OCI-LY7 (cell line): ENCODE measurements at regions not wholly inside any gene's neighbourhood (a gene's known extent, or its start where the extent isn't known, plus 50 kb on each side); places are given as distances from the start of the nearest gene placed in this dataset.

Source experiments
- BruUV-seq: library from RNA; stranded (reverse); fragments of 400-500 nt; replicated peaks from 2 replicates; lab custom pipeline; 2021; lab: Mats Ljungman, UMichigan
- CTCF ChIA-PET: fragments of 300-600 bp; sonication (Branson Sonifier 250); formaldehyde crosslinking; loops from one replicate; lab custom pipeline; 2022; ENCODE audit warnings: antibody characterized with exemption; ENCODE audit not compliant: unreplicated experiment; lab: Charles Lee
- POLR2A ChIA-PET: fragments of 300-600 bp; sonication (Branson Sonifier 250); formaldehyde crosslinking; loops from one replicate; lab custom pipeline; 2022; ENCODE audit warnings: antibody characterized with exemption; lab: Charles Lee
- DNase-seq: peaks from one replicate; pipeline ENCODE4 v3.0.0-alpha.2; 2015; ENCODE audit warnings: low spot score
- H2AFZ ChIP-seq: fragments of 200-600 bp; sonication (generic), shearing (Covaris generic); 2 replicates; pipeline ENCODE4 v1.6.1; 2014; ENCODE audit warnings: mild to moderate bottlenecking, antibody characterized with exemption, low read length, moderate library complexity
- H3K27ac ChIP-seq: fragments of 200-600 bp; sonication (generic); 2 replicates; pipeline ENCODE4 v1.5.1; 2014; ENCODE audit warnings: mixed run types, low read depth, mild to moderate bottlenecking, moderate library complexity, low read length, inconsistent platforms; ENCODE audit not compliant: poor library complexity, severe bottlenecking
- H3K36me3 ChIP-seq: fragments of 200-600 bp; sonication (generic); 2 replicates; pipeline ENCODE4 v1.6.1; 2014; ENCODE audit warnings: mild to moderate bottlenecking, antibody characterized with exemption, low read length, moderate library complexity, mixed read lengths; ENCODE audit not compliant: insufficient read depth
- H3K4me1 ChIP-seq: fragments of 200-600 bp; sonication (generic); 2 replicates; pipeline ENCODE4 v1.5.1; 2014; ENCODE audit warnings: mild to moderate bottlenecking, low read length; ENCODE audit not compliant: insufficient read depth, poor library complexity, severe bottlenecking
- H3K4me2 ChIP-seq: fragments of 200-600 bp; sonication (generic); 2 replicates; pipeline ENCODE4 v1.6.1; 2014; ENCODE audit warnings: mild to moderate bottlenecking, low read length
- H3K4me3 ChIP-seq: fragments of 200-600 bp; sonication (generic); 2 replicates; pipeline ENCODE4 v1.5.1; 2014; ENCODE audit warnings: mild to moderate bottlenecking, low read depth, low read length; ENCODE audit not compliant: poor library complexity, severe bottlenecking
- H3K79me2 ChIP-seq: fragments of 200-600 bp; sonication (generic); 2 replicates; pipeline ENCODE4 v1.6.1; 2016; ENCODE audit warnings: low read depth, mild to moderate bottlenecking, low read length, moderate library complexity, mixed read lengths; ENCODE audit not compliant: insufficient read depth
- H3K9me2 ChIP-seq: fragments of 200-600 bp; sonication (generic); 2 replicates; pipeline ENCODE4 v1.6.1; 2016; ENCODE audit warnings: mild to moderate bottlenecking, low read length, mixed read lengths; ENCODE audit not compliant: insufficient read depth
- H3K9me3 ChIP-seq: fragments of 200-600 bp; sonication (generic); 2 replicates; pipeline ENCODE4 v1.6.1; 2014; ENCODE audit warnings: mild to moderate bottlenecking, mixed run types, low read length, mixed read lengths
- H4K20me1 ChIP-seq: fragments of 200-600 bp; sonication (generic); 2 replicates; pipeline ENCODE4 v1.6.1; 2014; ENCODE audit warnings: mild to moderate bottlenecking, antibody characterized with exemption, low read length, moderate library complexity, mixed read lengths; ENCODE audit not compliant: insufficient read depth
- CTCF ChIP-seq: fragments of 200-600 bp; sonication (generic); conservative IDR thresholded peaks from 2 replicates; pipeline ENCODE4 v1.5.1; 2014; ENCODE audit warnings: mild to moderate bottlenecking, antibody characterized with exemption, low read length, moderate library complexity, mixed read lengths
- EZH2phosphoT487 ChIP-seq: fragments of 200-600 bp; sonication (generic); IDR thresholded peaks from 2 replicates; pipeline ENCODE4 v1.6.1; 2018; ENCODE audit warnings: low read depth, borderline replicate concordance, mild to moderate bottlenecking, mixed run types, antibody characterized with exemption, low read length, moderate library complexity, mixed read lengths
- intact Hi-C: fragments of 100-400 bp; cut with micrococcal nuclease; formaldehyde crosslinking; loops from one replicate; pipeline ENCODE4 v1.10.0; 2022; ENCODE audit not compliant: unreplicated experiment

- intact Hi-C loops: no loop called here
- CTCF ChIA-PET: no interaction called here
Observed at GRCh38 chr9:27864644-27865438, 291.6 kb upstream of the C9orf72 start.

GRCh38 chr9:27866741-27867140 lies 293.5 kb upstream of the C9orf72 start:
- BruUV-seq: no TSS peak
- Histone ChIP-seq H3K79me2 (no peaks in the 10 kb centered on the region), H3K4me2 (no peak overlapping the region), H2AFZ (no peak overlapping the region), H3K27ac (no peak overlapping the region), H3K36me3 (no peaks in the 10 kb centered on the region), H3K9me2 (no peaks in the 10 kb centered on the region), H4K20me1 (no peaks in the 10 kb centered on the region), H3K4me1 (no peaks in the 10 kb centered on the region), H3K9me3 (no peaks in the 10 kb centered on the region), H3K4me3 (no peak overlapping the region)
- intact Hi-C loops: no loop called here
- CTCF ChIA-PET: no interaction called here
- DNase-seq: no peak
- POLR2A ChIA-PET: no interaction called here
- TF ChIP-seq EZH2phosphoT487: no peak
- TF ChIP-seq CTCF: no peak

More at GRCh38 chr9:27864644-27865438, 291.6 kb upstream of the C9orf72 start:
- Histone ChIP-seq H3K79me2 (no peaks in the 10 kb centered on the region), H3K36me3 (no peaks in the 10 kb centered on the region), H4K20me1 (no peaks in the 10 kb centered on the region), H3K9me3 (no peaks in the 10 kb centered on the region), H3K4me3 (no peak overlapping the region), H3K27ac (no peak overlapping the region), H3K4me2 (no peak overlapping the region), H3K9me2 (no peaks in the 10 kb centered on the region), H3K4me1 (no peaks in the 10 kb centered on the region), H2AFZ (no peak overlapping the region)
- POLR2A ChIA-PET: no interaction called here
- DNase-seq: no peak
- no peak for TF ChIP-seq CTCF
- TF ChIP-seq EZH2phosphoT487: no peak
- BruUV-seq: no TSS peak

- Histone ChIP-seq H3K36me3 (no peaks in the 10 kb centered on the region), H3K27ac (no peak overlapping the region), H3K4me2 (no peak overlapping the region), H3K79me2 (no peaks in the 10 kb centered on the region), H3K9me2 (no peaks in the 10 kb centered on the region), H4K20me1 (no peaks in the 10 kb centered on the region), H3K4me1 (no peaks in the 10 kb centered on the region), H3K4me3 (no peak overlapping the region), H2AFZ (no peak overlapping the region), H3K9me3 (no peaks in the 10 kb centered on the region)
- TF ChIP-seq CTCF (no peak), EZH2phosphoT487 (no peak)
- no TSS peak for BruUV-seq
- DNase-seq: no peak
- intact Hi-C loops: no loop called here
- POLR2A ChIA-PET: interaction anchor here (0.6 kb wide), 1 partner anchor 46 kb away, joined by 3 read pairs; no protein-coding TSS in a partner anchor
- CTCF ChIA-PET: no interaction called here
Observed at GRCh38 chr9:27870404-27870803, 297.1 kb upstream of the C9orf72 start.
